ENCODE measurements at regions not wholly inside any gene's neighbourhood (a gene's known extent, or its start where the extent isn't known, plus 50 kb on each side); places are given as distances from the start of the nearest gene placed in this dataset.
"Not testable (repeated sequence)": the region's sequence is repeated elsewhere in the genome, so short reads cannot be mapped to it uniquely, and the experiment has no call there.

DNA sequence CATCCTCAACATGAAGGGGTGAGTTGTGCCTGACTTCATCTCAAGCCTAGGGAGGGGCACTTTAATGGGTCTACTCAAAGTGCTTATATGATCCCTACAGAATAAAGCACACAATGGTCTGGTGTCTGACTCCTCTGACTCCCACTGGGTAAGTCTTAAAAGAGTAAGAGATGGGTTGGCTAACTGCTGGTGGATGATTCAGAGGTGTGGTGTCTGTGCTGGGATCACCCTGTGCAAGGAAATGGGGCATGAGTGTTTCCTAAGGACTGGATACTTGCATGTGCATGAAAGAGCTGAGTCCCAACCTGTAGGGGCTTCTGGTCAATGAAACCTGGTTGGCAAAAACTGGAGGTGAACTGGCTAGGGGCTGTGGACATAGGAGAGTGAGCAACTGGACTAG lies 158.8 kb downstream of the IL20RB start:
- DNase-seq (ENCODE audit: low spot score), result no peak

DNA sequence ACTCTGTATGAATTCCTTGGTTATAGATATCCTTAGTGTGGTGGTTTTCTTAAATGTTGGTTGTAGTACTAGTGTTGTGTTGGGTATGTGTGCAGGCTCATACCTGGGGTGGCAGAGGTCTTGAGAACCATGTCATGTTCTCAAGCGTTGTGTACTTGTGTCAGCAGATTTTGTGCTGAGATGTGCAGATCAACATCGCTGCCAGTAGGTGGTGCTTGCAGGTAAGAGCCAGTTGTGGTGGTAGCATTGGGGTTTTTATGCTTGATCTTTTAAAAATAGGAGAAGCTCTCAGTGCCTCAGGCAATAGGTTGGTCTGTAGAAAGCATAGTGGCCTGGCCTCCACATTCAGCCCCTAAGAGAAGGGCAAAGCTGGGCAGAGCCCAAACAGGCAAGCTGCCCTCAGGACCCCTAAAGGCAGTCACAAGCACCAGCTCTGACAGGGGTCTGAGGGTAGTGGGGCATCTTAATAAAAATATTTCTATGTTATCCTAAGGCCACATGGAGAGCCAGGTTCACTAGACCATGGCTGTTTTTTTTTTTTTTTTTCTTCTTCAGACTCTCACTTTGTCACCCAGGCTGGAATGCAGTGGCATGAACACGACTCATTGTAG lies 164.0 kb downstream of the IL20RB start:
- peak; percentile 18 for DNase-seq (ENCODE audit: low spot score)

DNA sequence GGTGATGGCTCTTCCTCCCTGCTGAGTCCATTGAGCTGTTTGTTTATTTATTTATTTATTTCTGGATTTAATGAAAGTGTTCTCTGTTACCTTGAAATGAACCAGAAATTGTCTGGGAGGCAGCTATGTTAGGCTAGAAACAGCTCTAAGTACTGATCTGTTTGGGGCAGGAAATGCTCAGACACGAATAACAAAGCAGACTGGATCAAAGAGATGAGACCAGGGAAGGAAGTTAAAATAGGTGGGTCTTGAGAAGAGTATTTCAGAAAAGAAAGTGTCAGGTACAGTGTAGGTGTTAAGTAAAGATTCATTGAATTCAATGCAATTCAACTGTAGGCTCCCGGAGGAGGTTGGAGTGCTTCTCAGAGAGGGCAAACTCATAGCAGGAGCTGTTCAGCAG lies 173.3 kb downstream of the IL20RB start:
- no peak for DNase-seq (ENCODE audit: low spot score)

DNA sequence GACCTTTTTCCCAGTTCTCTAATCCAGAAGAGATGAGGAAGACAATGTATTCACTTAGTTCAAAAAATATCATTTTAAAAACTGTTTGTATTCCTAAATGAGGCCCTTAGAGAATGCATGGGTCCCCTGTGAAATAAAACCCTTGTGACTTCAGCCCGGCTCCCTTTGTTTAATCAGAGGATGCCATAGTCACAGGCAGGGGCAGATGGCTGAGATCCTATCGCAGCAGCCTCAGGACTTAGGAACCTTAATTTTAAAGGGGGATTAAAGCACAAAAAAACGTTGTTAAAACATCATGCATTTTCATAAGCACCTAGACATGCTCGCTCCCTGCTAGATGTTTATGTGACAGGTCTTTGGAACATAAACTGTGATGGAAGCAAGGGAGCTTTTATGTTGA lies 176.6 kb downstream of the IL20RB start:
- no peak for DNase-seq (ENCODE audit: low spot score)

DNA sequence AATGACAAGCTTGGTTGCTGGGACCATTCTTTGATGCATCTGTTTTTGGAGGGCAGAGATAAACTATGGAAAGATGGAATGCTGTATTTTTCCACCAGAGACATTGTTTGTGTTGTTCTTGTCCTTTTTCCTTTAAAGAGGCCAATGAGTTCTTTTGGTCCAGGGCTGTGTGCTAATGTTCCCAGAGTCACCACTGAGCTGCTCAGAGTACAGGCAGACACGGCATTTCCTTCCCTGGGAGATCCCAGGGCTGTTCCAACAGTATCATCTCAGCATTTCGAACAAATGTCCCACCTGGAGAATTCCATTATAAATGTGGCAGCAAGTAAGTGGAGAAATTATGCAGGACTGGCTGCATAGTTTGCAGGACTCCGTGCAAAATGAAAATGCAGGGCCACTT lies 190.6 kb downstream of the IL20RB start:
- DNase-seq (ENCODE audit: low spot score), result no peak

DNA sequence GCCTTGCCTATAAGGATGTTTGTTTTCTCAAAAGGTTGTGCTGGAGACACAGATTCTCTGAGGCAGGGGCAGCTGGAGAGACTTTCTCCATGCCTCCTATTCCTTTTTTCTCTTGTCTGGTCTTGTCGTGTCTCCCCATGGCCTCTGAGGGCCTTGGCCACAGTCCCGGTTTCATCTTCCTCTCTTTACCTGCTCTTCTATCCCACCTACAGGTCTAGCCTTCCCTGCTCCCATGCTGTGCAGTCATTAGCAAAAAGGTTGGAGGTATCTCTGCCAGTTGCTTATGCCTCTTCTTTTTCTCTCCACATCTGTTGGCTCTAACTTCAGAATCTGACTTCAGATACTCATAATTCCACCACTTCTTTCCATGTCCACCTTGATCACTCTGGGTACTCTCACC lies 191.1 kb downstream of the IL20RB start:
- no peak for DNase-seq (ENCODE audit: low spot score)

DNA sequence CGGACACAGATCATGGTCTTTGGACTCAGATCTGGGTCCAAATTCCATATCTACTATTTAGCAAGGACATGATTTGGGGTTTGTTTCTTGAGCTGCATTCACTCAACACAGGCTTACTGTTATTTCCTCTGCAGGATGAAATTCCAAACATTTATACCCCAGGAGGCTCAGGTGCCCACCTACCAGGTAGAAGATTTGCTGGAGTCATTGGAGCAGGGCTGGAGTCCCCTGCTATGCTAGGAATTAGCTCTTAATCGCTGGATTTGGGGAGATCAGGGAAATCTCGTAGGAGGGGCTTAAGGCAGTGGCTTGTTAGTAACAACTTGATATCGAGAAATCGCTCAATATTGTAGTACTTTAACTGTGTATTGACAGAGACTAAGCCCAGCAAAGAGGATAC lies 193.0 kb downstream of the IL20RB start:
- DNase-seq (ENCODE audit: low spot score), result no peak

DNA sequence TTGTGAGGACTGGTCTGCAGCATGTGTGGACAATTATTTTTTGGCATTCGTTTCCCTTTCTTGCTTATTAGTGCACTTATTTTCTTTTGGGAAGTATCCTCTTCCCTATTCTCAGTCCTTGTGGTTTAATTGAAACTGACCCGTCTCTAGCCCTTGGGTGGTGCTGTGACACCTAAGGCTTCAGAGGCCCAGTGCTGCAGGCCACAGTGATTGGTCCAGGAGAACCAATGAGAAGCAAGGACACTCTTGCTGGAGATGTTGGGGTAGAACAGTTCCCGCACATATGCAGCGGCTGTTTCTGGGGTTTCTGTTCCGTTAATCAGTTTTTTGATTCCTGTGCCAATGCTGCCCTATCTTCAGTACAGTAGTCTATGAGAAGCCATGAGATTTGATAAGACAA lies 195.3 kb downstream of the IL20RB start:
- not testable (repeated sequence) for DNase-seq (ENCODE audit: low spot score)

DNA sequence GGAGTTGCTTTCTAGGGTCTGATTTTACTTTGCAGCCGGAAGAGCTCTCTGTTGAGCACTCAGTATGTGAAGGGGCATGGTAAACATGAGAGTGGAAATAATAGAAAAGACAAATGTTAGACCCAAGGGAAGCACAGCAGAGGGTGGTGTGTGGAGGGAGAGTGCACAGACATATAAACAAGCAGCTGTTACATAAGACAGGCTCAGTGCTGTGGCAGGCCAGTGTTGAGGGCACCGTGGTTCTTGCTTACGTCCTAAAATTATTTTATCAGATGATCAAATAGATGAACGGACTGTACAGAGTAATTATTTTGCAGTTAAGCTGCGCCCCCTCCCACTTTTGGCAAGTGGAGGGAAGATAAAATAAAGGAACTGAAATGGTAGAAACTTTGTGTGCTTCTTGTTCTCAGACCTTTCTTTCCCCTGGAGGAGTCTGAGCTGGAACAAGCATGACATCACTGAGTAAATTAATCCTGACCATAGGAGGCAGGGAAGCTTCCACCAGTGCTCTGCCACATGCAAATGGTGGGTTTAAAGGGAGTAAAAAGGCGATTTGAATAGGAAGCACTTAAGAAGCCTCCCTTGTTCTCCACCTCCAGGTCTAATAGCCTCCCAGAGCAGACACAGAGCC lies 205.6 kb downstream of the IL20RB start:
- no peak for DNase-seq (ENCODE audit: low spot score)

DNA sequence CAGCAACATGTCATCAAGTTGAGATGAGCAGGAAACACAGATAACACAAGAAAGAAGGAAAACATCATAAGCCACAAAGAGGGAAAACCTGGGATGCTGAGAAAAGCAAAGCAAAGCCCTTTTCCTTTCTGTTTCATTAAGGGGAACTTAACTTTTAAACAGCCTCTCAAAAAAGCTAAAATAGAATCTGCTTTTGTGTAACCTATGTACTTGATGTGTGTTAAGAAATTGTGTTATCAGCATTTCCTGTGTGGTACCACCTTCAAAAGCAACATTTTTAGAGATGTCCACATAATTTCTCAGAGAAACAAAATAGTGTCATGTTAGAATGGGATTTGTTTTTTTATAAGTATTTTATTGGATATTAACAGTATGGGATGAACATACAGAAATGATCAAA lies 206.2 kb downstream of the IL20RB start:
- no peak for DNase-seq (ENCODE audit: low spot score)

DNA sequence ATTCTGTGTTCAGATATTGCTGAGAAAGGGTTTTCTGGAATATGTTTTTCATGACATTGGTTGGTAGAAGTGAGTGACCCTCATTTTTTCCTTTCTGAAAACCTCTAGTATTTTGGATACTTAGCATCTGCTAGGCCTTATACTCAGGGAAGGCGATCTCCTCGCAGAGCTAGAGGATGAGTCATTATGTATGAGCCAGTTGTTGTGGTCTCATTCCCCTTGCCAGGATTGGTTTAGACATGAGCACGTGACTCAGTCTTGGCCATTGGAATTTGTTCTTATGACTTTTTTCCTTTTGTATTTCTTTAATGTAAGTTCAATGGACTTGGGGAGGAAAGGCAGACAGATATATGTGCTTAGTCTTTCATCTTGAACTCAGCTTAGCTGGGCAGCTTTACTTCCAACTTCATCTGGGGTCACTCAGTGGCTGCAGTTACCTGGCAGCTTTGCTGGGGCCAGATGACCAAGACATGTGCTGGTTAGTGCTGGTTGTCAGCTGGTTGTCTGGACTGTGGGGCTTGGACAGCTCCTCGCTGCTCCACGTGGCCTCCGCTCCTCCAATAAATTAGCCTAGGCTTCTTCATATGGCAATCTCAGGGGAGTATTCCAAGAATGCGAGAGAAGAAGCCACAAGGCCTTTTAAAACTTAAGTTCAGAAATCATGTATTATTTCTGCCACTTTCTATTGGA lies 207.5 kb downstream of the IL20RB start:
- no peak for DNase-seq (ENCODE audit: low spot score)

DNA sequence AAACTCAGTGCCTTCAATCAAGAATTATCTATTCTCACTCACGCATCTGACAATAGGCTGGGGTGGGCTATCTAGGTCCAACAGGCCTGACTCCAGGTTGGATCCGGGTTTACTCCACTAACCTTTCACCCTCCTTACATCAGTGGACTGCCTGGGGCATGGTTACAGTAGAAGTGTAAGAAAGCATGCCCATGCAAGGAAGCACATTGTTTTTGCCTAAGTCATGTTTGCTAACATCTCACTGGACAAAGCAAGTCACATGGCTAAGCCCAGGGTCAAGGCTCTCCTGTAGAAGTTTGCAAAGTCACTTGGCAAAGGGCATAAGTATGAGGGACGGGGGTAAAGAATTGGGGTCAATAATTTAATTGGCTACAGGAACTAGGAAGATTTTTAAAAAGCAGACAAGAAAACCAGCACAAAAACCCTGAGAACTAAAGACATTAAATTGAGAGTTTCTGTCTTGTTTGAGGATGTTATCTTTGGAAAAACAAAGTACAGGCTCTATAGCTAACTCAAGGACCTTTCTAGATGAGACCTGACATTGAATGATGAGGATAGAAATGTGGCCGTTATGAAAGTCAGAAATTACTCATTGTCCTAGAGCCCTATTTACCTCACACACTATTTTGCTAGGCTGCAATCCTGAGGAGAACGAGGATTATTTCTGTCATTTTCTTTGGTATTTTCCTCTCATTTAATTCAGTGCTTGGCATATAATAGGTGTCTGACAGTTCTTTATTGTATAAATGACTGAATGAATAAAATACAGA lies 214.2 kb downstream of the IL20RB start:
- DNase-seq (ENCODE audit: low spot score), result no peak

DNA sequence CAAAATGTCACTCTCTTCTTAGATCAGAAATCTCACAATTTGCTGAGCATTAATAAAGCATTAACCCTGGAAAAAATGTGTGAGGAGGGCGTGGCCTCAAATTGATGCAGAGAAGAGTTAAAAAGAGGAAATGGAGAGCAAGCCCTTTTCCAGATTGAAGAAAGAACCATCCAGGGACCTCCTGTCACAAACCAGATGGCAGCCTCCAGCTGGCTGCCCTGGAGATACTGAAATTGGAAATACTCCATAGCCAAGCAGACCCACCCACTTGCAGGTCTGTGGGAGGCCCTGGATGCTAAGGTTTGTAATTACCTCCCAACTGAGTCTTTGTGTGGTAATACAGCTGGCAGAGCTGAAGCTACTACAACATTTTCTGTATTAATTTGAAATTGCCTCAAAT lies 214.9 kb downstream of the IL20RB start:
- no peak for DNase-seq (ENCODE audit: low spot score)

DNA sequence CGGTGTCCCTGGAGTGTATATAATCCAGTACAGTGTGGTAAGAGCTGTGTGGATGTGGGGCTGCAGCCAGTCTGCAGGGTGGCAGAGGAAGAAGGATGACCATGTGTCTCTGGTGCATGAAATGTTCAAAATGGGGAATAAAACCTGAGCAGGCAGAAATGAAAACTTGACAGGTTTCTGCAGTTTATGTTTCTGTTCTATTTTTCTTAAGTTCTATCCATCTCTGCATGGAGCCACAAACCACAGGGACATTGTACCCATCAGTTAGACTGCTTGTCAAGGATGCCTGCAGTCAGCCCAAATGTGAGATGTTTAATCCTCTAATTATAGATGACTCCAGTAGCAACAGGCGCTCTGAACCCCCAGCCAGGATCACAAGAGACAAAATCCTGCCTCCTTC lies 216.7 kb downstream of the IL20RB start:
- no peak for DNase-seq (ENCODE audit: low spot score)

DNA sequence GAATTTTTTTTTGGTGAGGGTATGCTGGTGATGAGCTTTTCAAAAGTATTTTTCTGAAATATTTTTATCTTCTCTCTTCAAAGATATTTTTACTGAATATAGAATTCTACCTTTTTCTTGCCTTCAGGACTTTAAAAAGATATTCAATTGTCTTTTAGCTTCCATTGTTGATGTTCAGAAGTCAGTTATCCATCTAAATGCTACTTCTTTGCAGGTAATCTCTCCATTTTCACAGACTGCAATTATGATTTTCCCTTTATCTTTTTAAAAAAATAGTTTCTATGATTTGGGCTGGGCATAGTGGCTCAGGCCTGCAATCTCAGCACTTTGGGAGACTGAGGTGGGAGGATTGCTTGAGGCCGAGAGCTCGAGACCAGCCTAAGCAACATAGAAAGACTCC lies 222.4 kb downstream of the IL20RB start:
- DNase-seq (ENCODE audit: low spot score), result no peak

DNA sequence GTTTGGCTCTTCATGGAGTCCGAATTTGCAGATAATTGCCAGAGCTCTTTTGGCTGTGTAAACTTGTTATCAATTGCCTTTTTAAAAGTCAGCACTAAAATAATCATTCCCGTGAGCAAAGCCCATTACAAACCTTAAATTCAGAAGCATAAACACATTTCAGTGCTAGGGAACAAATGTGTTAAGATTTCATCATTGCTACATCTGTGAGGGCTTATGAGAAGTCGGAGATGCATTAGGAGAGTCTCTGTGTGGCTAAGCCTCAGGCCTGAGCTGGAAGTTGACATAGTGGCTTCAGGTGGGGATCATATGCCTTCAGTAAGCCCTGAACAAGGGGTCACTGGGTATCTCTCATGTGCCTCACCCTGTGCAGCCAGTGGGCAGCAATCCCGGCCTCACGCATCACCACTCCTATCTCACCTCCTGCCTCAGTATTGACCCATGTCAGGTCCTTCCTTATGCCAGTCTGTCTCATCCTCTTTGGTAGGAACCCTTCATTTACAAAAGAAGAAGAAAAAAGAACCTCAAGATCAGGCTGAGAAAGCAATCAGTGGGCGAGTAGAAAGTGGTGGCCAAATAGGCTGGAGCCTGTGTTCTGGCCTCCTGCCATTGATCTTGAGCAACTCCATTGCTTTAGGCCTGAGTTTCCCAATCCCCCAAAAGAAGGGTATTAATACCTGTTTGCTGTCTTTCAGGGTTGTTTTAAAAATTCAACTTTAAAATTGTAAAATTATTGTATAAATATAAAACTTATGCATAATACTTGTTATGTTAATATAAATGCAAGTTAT lies 233.5 kb downstream of the IL20RB start:
- no peak for DNase-seq (ENCODE audit: low spot score)

DNA sequence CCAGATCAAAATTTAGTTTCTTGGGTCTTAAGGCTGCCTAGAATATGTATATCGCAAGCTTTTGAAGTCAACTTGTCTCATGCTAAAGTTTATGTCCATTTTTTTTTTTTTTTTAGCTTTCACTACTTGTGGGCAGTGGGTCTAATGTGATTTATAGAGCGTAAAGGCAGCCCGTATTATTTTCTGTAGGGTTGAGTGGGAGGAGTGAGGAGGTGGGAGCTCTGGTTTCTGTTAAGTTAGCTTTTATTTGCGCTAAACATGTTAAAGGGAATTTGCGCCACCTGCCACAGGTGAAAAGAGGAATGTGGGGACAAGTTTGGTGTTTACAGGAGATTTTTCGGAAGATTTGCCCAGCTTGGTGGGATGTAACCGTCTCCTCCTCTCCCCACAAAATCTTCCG lies 234.2 kb downstream of the IL20RB start:
- DNase-seq (ENCODE audit: low spot score), result no peak

DNA sequence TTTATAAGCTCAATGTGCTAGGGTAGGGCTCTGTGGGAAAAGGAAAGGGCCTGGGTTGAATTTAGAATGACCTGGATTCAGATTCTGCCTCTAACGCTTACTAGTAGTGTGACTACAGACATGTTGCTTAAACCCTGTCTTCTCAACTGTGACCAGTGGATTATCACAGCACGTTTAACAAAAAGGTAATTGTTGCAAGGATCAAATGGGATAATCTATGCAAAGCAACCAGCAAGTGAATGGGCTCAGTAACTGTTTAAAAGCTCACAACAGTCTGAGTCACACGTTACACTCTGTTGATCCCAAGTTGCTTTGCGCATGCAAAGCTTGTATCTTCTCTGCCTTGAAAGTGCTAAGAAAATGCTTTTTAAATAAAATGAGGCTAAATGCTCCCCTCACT lies 236.5 kb downstream of the IL20RB start:
- no peak for DNase-seq (ENCODE audit: low spot score)

DNA sequence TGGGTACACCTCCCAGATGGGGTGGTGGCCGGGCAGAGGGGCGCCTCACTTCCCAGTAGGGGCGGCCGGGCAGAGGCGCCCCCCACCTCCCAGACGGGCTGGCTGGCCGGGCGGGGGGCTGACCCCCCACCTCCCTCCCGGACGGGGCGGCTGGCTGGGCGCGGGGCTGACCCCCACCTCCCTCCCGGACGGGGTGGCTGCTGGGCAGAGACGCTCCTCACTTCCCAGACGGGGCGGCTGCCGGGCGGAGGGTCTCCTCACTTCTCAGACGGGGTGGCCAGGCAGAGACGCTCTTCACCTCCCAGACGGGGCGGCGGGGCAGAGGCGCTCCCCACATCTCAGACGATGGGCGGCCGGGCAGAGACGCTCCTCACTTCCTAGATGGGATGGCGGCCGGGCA lies 240.6 kb downstream of the IL20RB start:
- DNase-seq (ENCODE audit: low spot score), result not testable (repeated sequence)

DNA sequence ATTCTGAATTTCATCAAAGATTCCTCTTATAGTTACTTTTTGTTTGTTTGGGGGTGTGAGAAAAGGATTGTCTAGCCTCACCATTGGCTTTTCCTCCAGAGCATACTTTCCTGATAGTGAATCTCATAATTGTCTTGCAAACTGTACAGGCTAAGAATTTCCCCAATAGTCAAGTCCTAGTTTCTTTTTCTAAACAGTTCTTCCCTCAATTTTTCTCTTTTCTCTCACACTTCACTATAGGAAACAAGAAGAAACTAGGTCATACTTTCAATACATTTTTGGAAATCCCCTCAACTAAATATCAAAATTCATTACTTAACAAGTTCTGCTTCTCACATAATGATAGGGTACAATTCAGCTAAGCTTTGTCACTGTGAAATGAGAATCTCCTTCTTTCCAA lies 241.9 kb downstream of the IL20RB start:
- no peak for DNase-seq (ENCODE audit: low spot score)

DNA sequence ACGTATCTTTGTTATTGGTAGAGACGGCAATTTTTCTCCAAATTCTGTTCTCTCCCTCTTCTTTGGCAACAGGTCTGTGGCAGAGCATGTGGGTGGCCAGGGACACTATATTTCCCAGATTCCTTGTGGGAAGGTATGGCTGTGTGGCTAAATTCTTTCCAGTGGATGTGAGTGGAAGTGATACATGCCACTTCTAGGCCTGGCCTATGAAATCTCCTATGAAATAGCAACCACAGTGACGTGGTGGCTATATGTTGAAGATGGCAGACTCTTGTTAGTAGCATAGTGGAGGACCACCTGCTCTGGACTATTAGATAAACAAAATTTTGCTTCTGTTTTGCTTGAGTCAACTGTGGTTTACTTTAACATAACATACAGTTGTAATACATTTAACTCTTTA lies 243.3 kb downstream of the IL20RB start:
- no peak for DNase-seq (ENCODE audit: low spot score)

DNA sequence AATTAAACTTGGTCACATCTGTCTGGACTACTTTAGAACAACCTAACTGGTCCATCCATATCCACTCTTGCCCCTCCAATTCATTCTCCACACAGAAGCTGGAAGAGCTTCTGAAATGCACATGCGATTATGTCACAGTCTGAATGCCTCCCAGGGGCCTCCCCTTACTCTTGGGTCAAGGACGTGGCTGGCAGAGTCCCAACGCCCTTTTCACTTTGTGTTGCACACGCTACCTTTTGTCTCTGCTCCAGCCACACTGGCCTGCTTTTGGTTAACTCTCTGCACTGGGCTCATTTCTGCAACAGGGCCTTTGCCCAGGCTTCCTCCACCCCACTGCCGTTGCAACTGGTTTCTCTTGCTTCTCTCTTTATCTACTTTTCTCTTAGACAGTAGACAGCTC lies 245.2 kb downstream of the IL20RB start:
- no peak for DNase-seq (ENCODE audit: low spot score)

All from kidney capillary endothelial cell (primary cell).